ENCODE measurements at regions not wholly inside any gene's neighbourhood (a gene's known extent, or its start where the extent isn't known, plus 50 kb on each side); places are given as distances from the start of the nearest gene placed in this dataset.
A peak's percentile ranks its signal among the peaks of the same experiment; 100 is the strongest.

DNA sequence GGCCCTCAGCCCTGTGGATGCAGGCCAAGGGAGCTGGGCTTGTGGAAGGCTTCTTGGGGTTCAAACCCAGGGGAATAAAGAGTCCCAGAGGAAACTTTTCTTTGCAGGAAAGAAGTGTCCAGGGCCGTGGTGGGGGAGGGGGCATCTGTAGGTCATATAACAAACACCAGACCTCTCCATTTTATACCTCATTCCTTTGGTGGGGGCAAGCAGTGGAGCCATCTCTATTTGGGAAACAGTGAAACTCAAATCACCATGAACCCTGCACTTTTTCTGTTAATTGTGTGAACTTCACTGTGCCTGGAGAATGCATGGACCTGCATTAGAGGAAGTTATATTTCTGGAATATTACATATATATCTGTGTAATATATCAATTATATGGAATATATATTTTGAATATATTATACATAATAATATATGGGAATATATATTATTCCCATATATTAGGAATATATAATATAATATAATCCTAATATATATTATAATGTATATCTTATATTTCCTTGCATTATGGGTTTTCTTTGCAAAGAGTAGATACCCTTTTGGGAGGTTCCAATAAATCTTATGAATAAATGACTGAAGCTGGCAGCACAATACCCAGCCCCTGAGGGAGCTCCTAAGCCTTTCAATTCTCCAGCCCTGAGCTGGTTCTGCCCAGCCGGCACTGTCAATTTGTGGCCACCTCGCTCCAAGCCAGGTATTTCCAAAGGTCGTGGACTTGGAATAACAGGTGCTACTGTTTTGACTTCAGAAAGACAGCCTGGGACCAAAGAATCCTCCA is 97.7 kb upstream of the PKDCC start:
- in situ Hi-C loops (cut with HindIII; ENCODE audit: low pct_unique_long_range_greater_than_20kb, low sequenced_read_pairs): no loop called here
- DNase-seq (ENCODE audit: low read depth): no peak

GRCh38 chr2:41950666-41950960 is 97.2 kb upstream of the PKDCC start:
- DNase-seq (ENCODE audit: low read depth): no peak
- in situ Hi-C loops (cut with HindIII; ENCODE audit: low pct_unique_long_range_greater_than_20kb, low sequenced_read_pairs): no loop called here

DNA sequence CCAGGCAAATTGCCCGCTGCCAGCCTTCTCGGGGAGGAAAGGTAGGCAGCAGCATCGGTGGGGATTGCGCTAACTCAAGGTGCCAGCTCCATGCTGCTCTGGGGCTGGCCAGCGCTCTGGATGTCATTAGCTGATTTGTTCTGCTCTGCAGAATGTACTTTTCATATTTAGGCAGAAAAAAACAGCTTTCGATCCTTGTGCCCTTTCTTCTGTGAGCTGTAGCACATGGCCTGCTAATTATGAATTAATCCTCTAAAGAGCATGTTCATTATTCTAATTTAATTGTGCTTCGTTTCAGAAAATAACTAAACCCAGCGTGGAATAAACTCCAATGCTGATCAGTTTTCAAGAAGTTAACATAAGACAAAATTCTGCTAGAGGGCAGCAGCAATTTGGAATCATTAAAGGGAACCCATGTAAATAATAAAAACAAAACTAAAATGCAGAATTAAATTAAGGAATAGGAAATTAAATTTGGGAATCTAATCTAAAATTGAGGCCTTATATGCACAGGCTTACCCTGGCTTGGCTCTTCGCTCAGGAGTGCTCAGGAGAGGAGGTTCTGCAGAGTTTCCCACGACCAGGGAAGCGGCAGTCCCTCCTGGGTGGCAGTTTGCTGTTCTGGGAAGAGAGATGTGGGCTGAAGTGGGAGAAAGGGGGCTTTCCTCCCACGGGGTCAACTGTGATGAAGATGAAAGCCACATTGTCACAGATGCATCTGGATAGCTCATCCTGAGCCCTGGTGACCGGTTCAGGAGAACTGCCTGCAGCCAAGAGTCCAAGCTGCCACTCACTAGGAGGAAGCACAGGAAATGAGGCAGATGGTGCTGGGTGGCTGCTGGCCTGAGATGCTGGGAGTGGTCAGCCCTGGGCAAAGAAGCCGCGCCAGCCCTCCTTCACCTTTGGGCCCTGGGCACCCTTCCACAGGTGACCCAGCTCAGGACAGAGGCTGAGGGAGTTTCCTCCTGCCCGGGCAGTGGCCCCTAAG is 93.2 kb upstream of the PKDCC start:
- no peak for DNase-seq (ENCODE audit: low read depth)
- in situ Hi-C loops (cut with HindIII; ENCODE audit: low pct_unique_long_range_greater_than_20kb, low sequenced_read_pairs): no loop called here

DNA sequence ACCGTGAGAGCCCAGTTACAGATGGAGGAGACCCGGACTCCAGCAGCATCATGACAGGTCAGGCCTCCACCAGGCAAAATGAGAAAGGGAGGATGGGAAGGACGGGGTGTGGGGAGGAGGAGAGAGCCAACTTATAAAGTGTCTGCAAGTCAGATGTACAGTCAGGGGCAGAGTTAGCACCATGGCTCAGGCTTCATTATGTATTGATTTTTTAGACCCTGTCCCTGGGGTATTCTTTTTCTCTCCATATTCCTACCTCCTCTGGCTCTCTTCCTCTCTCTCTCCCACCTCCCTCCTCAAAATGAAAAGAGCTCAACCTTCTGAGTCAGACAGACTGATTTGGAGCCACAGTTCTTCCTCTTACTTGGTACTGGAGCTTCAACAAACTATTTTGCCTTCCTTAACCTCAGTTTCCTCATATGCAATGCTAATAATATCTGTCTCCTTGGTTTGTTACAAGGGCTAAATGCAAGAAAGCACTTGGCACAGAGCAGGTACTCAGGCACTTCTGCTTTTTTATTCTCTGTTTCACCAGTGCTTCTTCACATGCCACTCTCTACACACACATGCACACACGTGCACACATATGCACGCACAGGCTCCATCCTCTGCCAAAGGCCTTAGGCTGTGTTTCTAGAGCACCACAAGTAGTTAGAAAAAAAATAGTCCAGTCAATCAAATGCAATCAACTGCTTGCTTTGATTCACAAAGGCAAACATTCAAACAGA is 92.3 kb upstream of the PKDCC start:
- in situ Hi-C loops (cut with HindIII; ENCODE audit: low pct_unique_long_range_greater_than_20kb, low sequenced_read_pairs): no loop called here
- DNase-seq (ENCODE audit: low read depth): no peak

GRCh38 chr2:41957431-41957830 is 90.4 kb upstream of the PKDCC start:
- in situ Hi-C loops (cut with HindIII; ENCODE audit: low pct_unique_long_range_greater_than_20kb, low sequenced_read_pairs): no loop called here
- no peak for DNase-seq (ENCODE audit: low read depth)

DNA sequence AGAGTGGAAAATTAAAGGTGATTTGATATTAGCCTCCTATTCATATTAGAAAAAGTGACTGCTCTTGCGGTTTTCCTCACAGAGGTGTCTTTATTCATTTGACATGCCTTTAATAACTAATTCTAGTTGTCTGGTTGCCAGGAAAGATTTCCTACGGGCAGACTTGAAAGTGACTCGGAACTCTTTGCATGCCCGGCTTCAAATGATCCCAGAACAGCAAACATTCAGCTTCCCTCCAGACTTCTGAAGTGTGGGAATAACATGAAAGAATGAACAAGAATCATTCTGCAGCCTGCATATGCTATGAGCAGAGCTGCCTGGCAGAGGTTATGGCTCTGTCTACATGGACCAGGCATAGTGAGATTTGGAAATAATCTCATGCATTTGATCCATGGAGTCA is 89.6 kb upstream of the PKDCC start:
- in situ Hi-C loops (cut with HindIII; ENCODE audit: low pct_unique_long_range_greater_than_20kb, low sequenced_read_pairs): no loop called here
- DNase-seq (ENCODE audit: low read depth): no peak

DNA sequence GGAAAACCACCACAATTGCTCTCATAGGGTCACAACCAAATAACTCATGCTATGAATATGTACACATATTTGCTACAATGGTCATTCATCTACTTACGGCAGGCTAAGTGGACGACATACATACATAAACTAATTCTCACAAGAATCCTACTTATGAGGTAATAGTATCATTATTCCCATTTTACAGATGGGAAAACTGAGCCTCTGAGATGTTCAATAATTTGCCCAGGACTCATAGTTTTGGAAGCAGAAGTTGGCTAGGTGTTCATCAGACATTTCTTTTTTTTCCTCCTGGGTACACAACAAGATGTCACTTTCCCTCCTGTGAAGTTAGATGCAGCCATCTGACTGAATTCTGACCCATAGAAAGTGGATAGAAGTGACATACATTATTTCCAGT is 89.0 kb upstream of the PKDCC start:
- in situ Hi-C loops (cut with HindIII; ENCODE audit: low pct_unique_long_range_greater_than_20kb, low sequenced_read_pairs): no loop called here
- DNase-seq (ENCODE audit: low read depth): no peak

DNA sequence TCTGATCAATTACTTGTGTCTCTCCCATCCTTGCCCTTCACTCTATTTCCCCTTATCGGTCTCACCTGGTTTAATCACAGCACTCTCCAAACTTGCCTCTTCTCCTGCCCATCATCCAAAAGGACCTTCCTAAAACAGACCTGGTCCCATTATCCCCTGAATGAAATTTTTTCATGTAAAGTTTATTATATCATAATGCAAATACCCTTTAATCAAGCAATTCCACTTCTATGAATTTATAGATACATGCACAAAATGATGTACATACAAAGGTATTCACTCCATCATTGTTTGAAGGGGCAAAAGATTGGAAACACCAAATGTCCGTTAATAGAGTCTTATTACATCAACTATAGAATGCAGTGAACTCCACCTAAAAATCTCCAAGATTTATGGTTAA is 88.1 kb upstream of the PKDCC start:
- DNase-seq (ENCODE audit: low read depth): no peak
- in situ Hi-C loops (cut with HindIII; ENCODE audit: low pct_unique_long_range_greater_than_20kb, low sequenced_read_pairs): no loop called here

- no peak for DNase-seq (ENCODE audit: low read depth)
- in situ Hi-C loops (cut with HindIII; ENCODE audit: low pct_unique_long_range_greater_than_20kb, low sequenced_read_pairs): no loop called here
Measured at GRCh38 chr2:41962922-41963622, 84.7 kb upstream of the PKDCC start.

GRCh38 chr2:41963661-41964525 is 83.9 kb upstream of the PKDCC start:
- peak; percentile 8 for DNase-seq (ENCODE audit: low read depth)
- in situ Hi-C loops (cut with HindIII; ENCODE audit: low pct_unique_long_range_greater_than_20kb, low sequenced_read_pairs): no loop called here

GRCh38 chr2:41965173-41965908 is 82.5 kb upstream of the PKDCC start:
- in situ Hi-C loops (cut with HindIII; ENCODE audit: low pct_unique_long_range_greater_than_20kb, low sequenced_read_pairs): no loop called here

DNA sequence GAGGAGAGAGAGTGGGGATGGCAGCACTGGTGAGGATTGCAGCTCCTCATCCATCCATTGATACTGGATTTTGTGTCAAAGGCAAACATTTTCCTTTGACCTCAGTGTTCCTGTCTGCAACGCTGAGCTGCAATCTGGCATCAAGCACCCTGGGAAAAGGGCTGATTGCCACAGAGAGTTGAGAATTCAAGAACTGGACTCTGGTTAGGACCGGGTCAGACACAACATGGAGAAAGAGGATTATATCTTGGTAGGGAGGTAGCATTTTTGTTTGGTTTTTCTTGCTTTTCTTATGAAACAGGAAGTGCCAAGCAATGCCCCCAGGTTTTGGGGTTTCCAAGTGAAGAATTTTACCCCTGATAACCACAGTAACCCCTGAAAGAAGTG is 81.9 kb upstream of the PKDCC start:
- in situ Hi-C loops (cut with HindIII; ENCODE audit: low pct_unique_long_range_greater_than_20kb, low sequenced_read_pairs): no loop called here
- DNase-seq (ENCODE audit: low read depth): peak; percentile 9

More at GRCh38 chr2:41965173-41965908, 82.5 kb upstream of the PKDCC start:
- DNase-seq (ENCODE audit: low read depth): no peak

- in situ Hi-C loops (cut with HindIII; ENCODE audit: low pct_unique_long_range_greater_than_20kb, low sequenced_read_pairs): no loop called here
- peak; percentile 81 for DNase-seq (ENCODE audit: low read depth)
Measured at GRCh38 chr2:41966431-41966893, 81.4 kb upstream of the PKDCC start.

- in situ Hi-C loops (cut with HindIII; ENCODE audit: low pct_unique_long_range_greater_than_20kb, low sequenced_read_pairs): no loop called here
- DNase-seq (ENCODE audit: low read depth): no peak
Measured at GRCh38 chr2:41966920-41967319, 80.9 kb upstream of the PKDCC start.

GRCh38 chr2:41967476-41968181 is 80.2 kb upstream of the PKDCC start:
- no peak for DNase-seq (ENCODE audit: low read depth)

DNA sequence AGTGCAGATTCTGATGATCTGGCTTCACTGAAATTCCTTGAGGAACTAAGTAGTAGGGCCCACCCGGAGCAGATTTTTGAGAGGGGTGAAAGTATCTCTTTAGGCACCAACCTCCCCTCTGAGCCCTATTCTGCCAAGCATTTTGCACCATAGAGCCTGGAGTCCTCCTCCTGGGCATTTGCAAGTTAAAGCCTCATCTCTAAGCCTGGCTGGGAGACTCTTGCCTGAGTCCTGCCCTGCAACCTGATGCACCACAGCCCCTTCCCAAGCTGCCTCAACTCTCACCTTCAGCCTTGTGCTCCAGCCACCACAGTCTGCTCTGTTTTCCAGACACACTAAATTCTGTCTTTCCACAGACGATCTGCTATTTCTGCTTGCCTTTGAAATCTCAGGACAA is 79.6 kb upstream of the PKDCC start:
- in situ Hi-C loops (cut with HindIII; ENCODE audit: low pct_unique_long_range_greater_than_20kb, low sequenced_read_pairs): no loop called here
- no peak for DNase-seq (ENCODE audit: low read depth)

More at GRCh38 chr2:41967476-41968181, 80.2 kb upstream of the PKDCC start:
- in situ Hi-C loops (cut with HindIII; ENCODE audit: low pct_unique_long_range_greater_than_20kb, low sequenced_read_pairs): no loop called here
